Mammary epithelial cell (primary cell): ENCODE measurements at regions not wholly inside any gene's neighbourhood (a gene's known extent, or its start where the extent isn't known, plus 50 kb on each side); places are given as distances from the start of the nearest gene placed in this dataset.

ENCODE experiments used
- EZH2 ChIP-seq: IDR thresholded peaks from 2 replicates; pipeline ENCODE4 v1.6.1; 2012; ENCODE audit warnings: low read length, inconsistent platforms, borderline replicate concordance
- TF ChIP-seq, protein P1 (sequence below), 2 donors: IDR thresholded peaks in 1 of 2; conservative IDR thresholded peaks in 1 of 2; 2 replicates each; pipeline ENCODE4 v1.5.1; 2011 to 2012; ENCODE audit warnings: inconsistent platforms in 2 of 2, low read length in 2 of 2, mild to moderate bottlenecking in 2 of 2, control low read depth in 1 of 2, low read depth in 1 of 2; ENCODE audit not compliant: insufficient read depth in 1 of 2; ENCODE audit errors: extremely low read depth in 1 of 2

DNA sequence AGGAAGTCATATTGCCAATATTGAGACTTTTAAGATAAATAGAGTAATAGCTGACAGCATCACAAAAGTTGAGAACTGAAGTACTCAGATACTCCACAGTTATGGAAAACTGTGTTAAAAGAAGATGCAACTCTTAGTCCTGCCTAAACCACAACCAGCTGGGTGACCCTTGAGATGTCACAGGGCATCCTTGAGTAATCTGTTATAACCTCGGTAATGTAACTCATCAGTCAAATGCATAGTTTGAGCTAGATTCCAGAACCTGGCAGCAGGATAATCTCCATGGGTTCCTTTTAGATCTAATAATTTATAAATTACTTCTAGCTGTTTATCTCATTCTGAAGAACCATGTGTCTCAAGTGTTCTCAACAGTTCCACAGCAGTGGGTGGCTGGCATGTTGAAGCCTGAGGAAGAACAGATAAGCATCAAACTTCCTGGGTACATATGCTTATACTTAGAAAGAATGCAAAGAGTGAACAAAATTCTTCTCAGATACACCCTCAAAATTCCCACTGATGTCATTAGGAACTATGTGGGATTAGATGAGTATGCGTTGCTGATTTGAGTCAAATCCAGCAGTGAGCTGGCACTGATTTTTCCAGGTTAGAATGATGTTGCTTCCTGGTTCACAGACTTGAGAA is 304.1 kb upstream of the ERBB4 start:
- TF ChIP-seq, protein P1, sequence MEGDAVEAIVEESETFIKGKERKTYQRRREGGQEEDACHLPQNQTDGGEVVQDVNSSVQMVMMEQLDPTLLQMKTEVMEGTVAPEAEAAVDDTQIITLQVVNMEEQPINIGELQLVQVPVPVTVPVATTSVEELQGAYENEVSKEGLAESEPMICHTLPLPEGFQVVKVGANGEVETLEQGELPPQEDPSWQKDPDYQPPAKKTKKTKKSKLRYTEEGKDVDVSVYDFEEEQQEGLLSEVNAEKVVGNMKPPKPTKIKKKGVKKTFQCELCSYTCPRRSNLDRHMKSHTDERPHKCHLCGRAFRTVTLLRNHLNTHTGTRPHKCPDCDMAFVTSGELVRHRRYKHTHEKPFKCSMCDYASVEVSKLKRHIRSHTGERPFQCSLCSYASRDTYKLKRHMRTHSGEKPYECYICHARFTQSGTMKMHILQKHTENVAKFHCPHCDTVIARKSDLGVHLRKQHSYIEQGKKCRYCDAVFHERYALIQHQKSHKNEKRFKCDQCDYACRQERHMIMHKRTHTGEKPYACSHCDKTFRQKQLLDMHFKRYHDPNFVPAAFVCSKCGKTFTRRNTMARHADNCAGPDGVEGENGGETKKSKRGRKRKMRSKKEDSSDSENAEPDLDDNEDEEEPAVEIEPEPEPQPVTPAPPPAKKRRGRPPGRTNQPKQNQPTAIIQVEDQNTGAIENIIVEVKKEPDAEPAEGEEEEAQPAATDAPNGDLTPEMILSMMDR (conservative IDR thresholded peaks at IDR 0.05 in 1 of 2, IDR thresholded peaks at IDR 0.05 in 1 of 2; ENCODE audit: extremely low read depth in 1 of 2, insufficient read depth in 1 of 2, low read depth in 1 of 2, low read length in 2 of 2) = no peak
- no peak for TF ChIP-seq EZH2
